SK-N-MC (cell line): ENCODE measurements at regions not wholly inside any gene's neighbourhood (a gene's known extent, or its start where the extent isn't known, plus 50 kb on each side); places are given as distances from the start of the nearest gene placed in this dataset.
A peak's percentile ranks its signal among the peaks of the same experiment; 100 is the strongest.

ENCODE experiments used
- DNase-seq: peaks from one replicate; pipeline ENCODE4 v3.0.0-alpha.2; 2011; ENCODE audit warnings: low read depth, low spot score
- H3K27ac ChIP-seq: fragments of 200-600 bp; sonication (generic); 2 replicates; pipeline ENCODE4 v1.5.1; 2016; ENCODE audit warnings: mixed run types
- H3K36me3 ChIP-seq: fragments of 200-600 bp; sonication (generic); 2 replicates; pipeline ENCODE4 v1.6.1; 2017; ENCODE audit warnings: antibody characterized with exemption, low read length, mixed read lengths; ENCODE audit not compliant: insufficient read depth
- H3K4me3 ChIP-seq: fragments of 200-600 bp; sonication (generic); 2 replicates; pipeline ENCODE4 v1.5.1; 2016
- H3K9ac ChIP-seq: fragments of 200-600 bp; sonication (generic); 2 replicates; pipeline ENCODE4 v1.8.0; 2017; ENCODE audit warnings: mixed run types, mixed read lengths; ENCODE audit not compliant: insufficient read length
- H3K9me3 ChIP-seq: fragments of 200-600 bp; sonication (generic); 2 replicates; pipeline ENCODE4 v1.6.1; 2017; ENCODE audit warnings: low read depth, mild to moderate bottlenecking, antibody characterized with exemption, low read length, moderate library complexity, mixed read lengths
- EZH2 ChIP-seq: fragments of 200-600 bp; sonication (generic); IDR thresholded peaks from one replicate; pipeline ENCODE4 v1.6.1; 2017; ENCODE audit warnings: antibody characterized with exemption
- FOXP2 ChIP-seq: optimal IDR thresholded peaks from 2 replicates; pipeline ENCODE3; 2011; ENCODE audit warnings: mild to moderate bottlenecking, moderate library complexity; ENCODE audit not compliant: insufficient read depth; ENCODE audit errors: extremely low read length, control extremely low read depth
- POLR2AphosphoS5 ChIP-seq: IDR thresholded peaks from 2 replicates; pipeline ENCODE4 v1.6.1; 2012; ENCODE audit warnings: mild to moderate bottlenecking, low read depth, low read length, borderline replicate concordance

- no peaks in the 10 kb centered on the region for H3K9me3 ChIP-seq
- no peak for DNase-seq
- H3K36me3 ChIP-seq, result no peaks in the 10 kb centered on the region
- no peak overlapping the region for H3K4me3 ChIP-seq
- H3K27ac ChIP-seq, result no peak overlapping the region
- TF ChIP-seq POLR2AphosphoS5 (no peak), EZH2 (no peak), FOXP2 (no peak)
- H3K9ac ChIP-seq, result no peak overlapping the region
Observed at GRCh38 chr15:62474771-62475124, 309.7 kb upstream of the C2CD4B start.

- Histone ChIP-seq H3K9me3 (no peaks in the 10 kb centered on the region), H3K36me3 (no peaks in the 10 kb centered on the region), H3K4me3 (no peak overlapping the region), H3K9ac (peak overlapping the region; percentile 10), H3K27ac (no peak overlapping the region)
- TF ChIP-seq FOXP2, result no peak
- no peak for TF ChIP-seq EZH2
- no peak for TF ChIP-seq POLR2AphosphoS5
- DNase-seq, result no peak
Observed at GRCh38 chr15:62475591-62475990, 310.5 kb upstream of the C2CD4B start.

GRCh38 chr15:62476163-62476562, 311.1 kb upstream of the C2CD4B start:
- Histone ChIP-seq H3K9ac (no peak overlapping the region), H3K36me3 (no peaks in the 10 kb centered on the region), H3K27ac (no peak overlapping the region), H3K4me3 (no peak overlapping the region), H3K9me3 (no peaks in the 10 kb centered on the region)
- no peak for TF ChIP-seq FOXP2
- DNase-seq, result no peak

- no peaks in the 10 kb centered on the region for H3K36me3 ChIP-seq
- no peak for TF ChIP-seq FOXP2
- no peak for TF ChIP-seq POLR2AphosphoS5
- no peak for TF ChIP-seq EZH2
- DNase-seq, result no peak
Observed at GRCh38 chr15:62477929-62478328, 312.8 kb upstream of the C2CD4B start.

GRCh38 chr15:62482785-62483429, 317.8 kb upstream of the C2CD4B start:
- no peak for DNase-seq

More at GRCh38 chr15:62477929-62478328, 312.8 kb upstream of the C2CD4B start:
- H3K9ac ChIP-seq, result no peak overlapping the region
- H3K4me3 ChIP-seq, result no peak overlapping the region
- H3K27ac ChIP-seq, result no peak overlapping the region
- no peaks in the 10 kb centered on the region for H3K9me3 ChIP-seq

GRCh38 chr15:62483814-62484213, 318.7 kb upstream of the C2CD4B start:
- H3K9ac ChIP-seq, result no peak overlapping the region

More at GRCh38 chr15:62482785-62483429, 317.8 kb upstream of the C2CD4B start:
- Histone ChIP-seq H3K36me3 (no peaks in the 10 kb centered on the region), H3K9me3 (no peaks in the 10 kb centered on the region), H3K9ac (no peak overlapping the region), H3K4me3 (no peak overlapping the region), H3K27ac (no peak overlapping the region)
- TF ChIP-seq EZH2 (no peak), FOXP2 (no peak), POLR2AphosphoS5 (no peak)

GRCh38 chr15:62485170-62485720, 320.2 kb upstream of the C2CD4B start:
- TF ChIP-seq POLR2AphosphoS5 (no peak), EZH2 (no peak), FOXP2 (no peak)
- DNase-seq, result no peak
- H3K4me3 ChIP-seq, result no peak overlapping the region
- no peak overlapping the region for H3K27ac ChIP-seq
- no peaks in the 10 kb centered on the region for H3K9me3 ChIP-seq
- H3K9ac ChIP-seq, result no peak overlapping the region
- H3K36me3 ChIP-seq, result no peaks in the 10 kb centered on the region

More at GRCh38 chr15:62483814-62484213, 318.7 kb upstream of the C2CD4B start:
- DNase-seq, result no peak
- no peak overlapping the region for H3K4me3 ChIP-seq
- TF ChIP-seq EZH2 (no peak), FOXP2 (no peak), POLR2AphosphoS5 (no peak)
- no peaks in the 10 kb centered on the region for H3K9me3 ChIP-seq
- no peaks in the 10 kb centered on the region for H3K36me3 ChIP-seq
- H3K27ac ChIP-seq, result no peak overlapping the region

GRCh38 chr15:62486041-62486440, 321.0 kb upstream of the C2CD4B start:
- H3K27ac ChIP-seq, result no peak overlapping the region
- no peak overlapping the region for H3K9ac ChIP-seq
- no peak for TF ChIP-seq EZH2
- no peak overlapping the region for H3K4me3 ChIP-seq
- no peaks in the 10 kb centered on the region for H3K36me3 ChIP-seq
- DNase-seq, result no peak
- no peaks in the 10 kb centered on the region for H3K9me3 ChIP-seq

- no peak overlapping the region for H3K4me3 ChIP-seq
- H3K27ac ChIP-seq, result no peak overlapping the region
- H3K9ac ChIP-seq, result no peak overlapping the region
- no peak for TF ChIP-seq POLR2AphosphoS5
- no peaks in the 10 kb centered on the region for H3K36me3 ChIP-seq
- DNase-seq, result no peak
- H3K9me3 ChIP-seq, result no peaks in the 10 kb centered on the region
Observed at GRCh38 chr15:62488387-62488786, 323.3 kb upstream of the C2CD4B start.
